ENCODE measurements at regions not wholly inside any gene's neighbourhood (a gene's known extent, or its start where the extent isn't known, plus 50 kb on each side); places are given as distances from the start of the nearest gene placed in this dataset.

DNA sequence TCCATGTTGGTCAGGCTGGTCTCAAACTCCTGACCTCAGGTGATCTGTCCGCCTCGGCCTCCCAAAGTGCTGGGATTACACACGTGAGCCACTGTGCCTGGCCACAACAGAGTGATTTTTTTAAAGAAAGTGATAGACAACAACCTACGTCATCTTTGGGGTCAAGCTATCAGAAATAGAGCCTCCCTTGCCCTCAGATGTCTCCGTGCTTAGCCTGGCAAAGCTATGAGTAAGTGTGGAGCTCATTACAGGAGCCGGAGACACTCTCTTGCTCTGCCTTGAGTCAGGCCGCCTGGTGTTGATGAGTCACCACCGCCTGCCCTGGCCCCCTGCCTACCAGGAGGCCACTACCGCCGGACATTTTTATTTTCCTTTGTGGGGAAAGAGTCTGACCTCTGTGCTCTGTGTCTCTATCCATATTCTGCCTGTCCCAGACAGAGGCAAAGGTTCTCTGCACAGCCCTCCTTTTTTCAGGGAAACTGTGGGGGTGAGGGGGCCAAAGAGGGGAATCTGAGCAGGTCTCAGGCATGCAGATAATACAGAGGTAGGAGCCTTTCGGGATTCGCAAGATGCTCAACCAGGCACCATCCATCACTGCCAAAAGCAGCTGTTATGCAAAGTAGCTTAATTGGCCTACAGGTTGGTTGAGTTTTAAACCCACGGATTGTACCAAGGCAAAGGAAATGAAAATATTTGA lies 123.7 kb upstream of the CPEB4 start (continued):
- 0 out of 2 replicates have a peak, but pooled peaks have one; percentile 60 for TF ChIP-seq ZNF660 (tag by site-specific recombination; IDR thresholded peaks at IDR 0.05)
- TF ChIP-seq ZBTB17 (tag by site-specific recombination; IDR thresholded peaks at IDR 0.05): peak; percentile 73
- no peak for TF ChIP-seq ZNF114 (tag by site-specific recombination; IDR thresholded peaks at IDR 0.05)
- TF ChIP-seq ZNF704 (tag by site-specific recombination; IDR thresholded peaks at IDR 0.05): no peak
- peak; percentile 17; the same call in 1 of the 2 replicates for TF ChIP-seq ZNF324 (tag by site-specific recombination; IDR thresholded peaks at IDR 0.05)
- no peak for TF ChIP-seq ZNF433 (tag by site-specific recombination; IDR thresholded peaks at IDR 0.05; ENCODE audit: low read depth)
- TF ChIP-seq ZNF394 (tag by site-specific recombination; IDR thresholded peaks at IDR 0.05; ENCODE audit: borderline replicate concordance): peak; percentile 10; the same call in 1 of the 2 replicates
- TF ChIP-seq, protein P1, sequence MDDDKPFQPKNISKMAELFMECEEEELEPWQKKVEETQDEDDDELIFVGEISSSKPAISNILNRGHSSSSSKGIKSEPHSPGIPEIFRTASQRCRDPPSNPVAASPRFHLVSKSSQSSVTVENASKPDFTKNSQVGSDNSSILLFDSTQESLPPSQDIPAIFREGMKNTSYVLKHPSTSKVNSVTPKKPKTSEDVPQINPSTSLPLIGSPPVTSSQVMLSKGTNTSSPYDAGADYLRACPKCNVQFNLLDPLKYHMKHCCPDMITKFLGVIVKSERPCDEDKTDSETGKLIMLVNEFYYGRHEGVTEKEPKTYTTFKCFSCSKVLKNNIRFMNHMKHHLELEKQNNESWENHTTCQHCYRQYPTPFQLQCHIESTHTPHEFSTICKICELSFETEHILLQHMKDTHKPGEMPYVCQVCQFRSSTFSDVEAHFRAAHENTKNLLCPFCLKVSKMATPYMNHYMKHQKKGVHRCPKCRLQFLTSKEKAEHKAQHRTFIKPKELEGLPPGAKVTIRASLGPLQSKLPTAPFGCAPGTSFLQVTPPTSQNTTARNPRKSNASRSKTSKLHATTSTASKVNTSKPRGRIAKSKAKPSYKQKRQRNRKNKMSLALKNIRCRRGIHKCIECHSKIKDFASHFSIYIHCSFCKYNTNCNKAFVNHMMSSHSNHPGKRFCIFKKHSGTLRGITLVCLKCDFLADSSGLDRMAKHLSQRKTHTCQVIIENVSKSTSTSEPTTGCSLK (tag by site-specific recombination; IDR thresholded peaks at IDR 0.05): no peak
- TF ChIP-seq PBX3 (CRISPR knock-in tag; IDR thresholded peaks at IDR 0.05): no peak
- no peak for TF ChIP-seq ZNF658 (tag by site-specific recombination; IDR thresholded peaks at IDR 0.05)
- TF ChIP-seq ZNF121 (tag by site-specific recombination; IDR thresholded peaks at IDR 0.05): no peak
- TF ChIP-seq ZNF473 (tag by site-specific recombination; IDR thresholded peaks at IDR 0.05): no peak
- TF ChIP-seq, protein P2, sequence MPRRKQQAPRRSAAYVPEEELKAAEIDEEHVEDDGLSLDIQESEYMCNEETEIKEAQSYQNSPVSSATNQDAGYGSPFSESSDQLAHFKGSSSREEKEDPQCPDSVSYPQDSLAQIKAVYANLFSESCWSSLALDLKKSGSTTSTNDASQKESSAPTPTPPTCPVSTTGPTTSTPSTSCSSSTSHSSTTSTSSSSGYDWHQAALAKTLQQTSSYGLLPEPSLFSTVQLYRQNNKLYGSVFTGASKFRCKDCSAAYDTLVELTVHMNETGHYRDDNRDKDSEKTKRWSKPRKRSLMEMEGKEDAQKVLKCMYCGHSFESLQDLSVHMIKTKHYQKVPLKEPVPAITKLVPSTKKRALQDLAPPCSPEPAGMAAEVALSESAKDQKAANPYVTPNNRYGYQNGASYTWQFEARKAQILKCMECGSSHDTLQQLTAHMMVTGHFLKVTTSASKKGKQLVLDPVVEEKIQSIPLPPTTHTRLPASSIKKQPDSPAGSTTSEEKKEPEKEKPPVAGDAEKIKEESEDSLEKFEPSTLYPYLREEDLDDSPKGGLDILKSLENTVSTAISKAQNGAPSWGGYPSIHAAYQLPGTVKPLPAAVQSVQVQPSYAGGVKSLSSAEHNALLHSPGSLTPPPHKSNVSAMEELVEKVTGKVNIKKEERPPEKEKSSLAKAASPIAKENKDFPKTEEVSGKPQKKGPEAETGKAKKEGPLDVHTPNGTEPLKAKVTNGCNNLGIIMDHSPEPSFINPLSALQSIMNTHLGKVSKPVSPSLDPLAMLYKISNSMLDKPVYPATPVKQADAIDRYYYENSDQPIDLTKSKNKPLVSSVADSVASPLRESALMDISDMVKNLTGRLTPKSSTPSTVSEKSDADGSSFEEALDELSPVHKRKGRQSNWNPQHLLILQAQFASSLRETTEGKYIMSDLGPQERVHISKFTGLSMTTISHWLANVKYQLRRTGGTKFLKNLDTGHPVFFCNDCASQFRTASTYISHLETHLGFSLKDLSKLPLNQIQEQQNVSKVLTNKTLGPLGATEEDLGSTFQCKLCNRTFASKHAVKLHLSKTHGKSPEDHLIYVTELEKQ (tag by site-specific recombination; IDR thresholded peaks at IDR 0.05; ENCODE audit: borderline replicate concordance): no peak
- TF ChIP-seq ZNF510 (tag by site-specific recombination; IDR thresholded peaks at IDR 0.05; ENCODE audit: insufficient replicate concordance): no peak
- no peak for TF ChIP-seq ZNF692 (tag by site-specific recombination; IDR thresholded peaks at IDR 0.05)
- no peak for TF ChIP-seq ZNF280D (tag by site-specific recombination; IDR thresholded peaks at IDR 0.05)
- no peak for TF ChIP-seq KLF9 (tag by site-specific recombination; IDR thresholded peaks at IDR 0.05; ENCODE audit: low read depth)
- TF ChIP-seq ZNF843 (tag by site-specific recombination; IDR thresholded peaks at IDR 0.05): no peak
- TF ChIP-seq HOXD13 (CRISPR knock-in tag; IDR thresholded peaks at IDR 0.05; ENCODE audit: borderline replicate concordance): no peak
- no peak for TF ChIP-seq ZNF24 (tag by site-specific recombination; IDR thresholded peaks at IDR 0.05)
- no peak for TF ChIP-seq ZNF561 (tag by site-specific recombination; IDR thresholded peaks at IDR 0.05; ENCODE audit: borderline replicate concordance)
- no peak for TF ChIP-seq ZNF274 (IDR thresholded peaks at IDR 0.05; ENCODE audit: low read length)
- no peak for TF ChIP-seq ZNF274 (tag by site-specific recombination; IDR thresholded peaks at IDR 0.05; ENCODE audit: borderline replicate concordance)
- no peak for TF ChIP-seq ZNF175 (tag by site-specific recombination; IDR thresholded peaks at IDR 0.05)
- TF ChIP-seq ZEB2 (tag by site-specific recombination; IDR thresholded peaks at IDR 0.05): peak; percentile 55; the same call in 1 of the 2 replicates
- no peak for TF ChIP-seq ZNF155 (tag by site-specific recombination; IDR thresholded peaks at IDR 0.05)
- no peak for TF ChIP-seq GFI1B (tag by site-specific recombination; IDR thresholded peaks at IDR 0.05)
- TF ChIP-seq ZNF404 (tag by site-specific recombination; IDR thresholded peaks at IDR 0.05): no peak

All from HEK293 (cell line).